HG03095 (cell line): ENCODE measurements at regions not wholly inside any gene's neighbourhood (a gene's known extent, or its start where the extent isn't known, plus 50 kb on each side); places are given as distances from the start of the nearest gene placed in this dataset.
"Not testable (repeated sequence)": the region's sequence is repeated elsewhere in the genome, so short reads cannot be mapped to it uniquely, and the experiment has no call there.

ENCODE experiments used
- ATAC-seq: cut with Tn5 transposase; IDR thresholded peaks from one replicate; pipeline ENCODE4 v1.9.1; 2021; ENCODE audit warnings: moderate library complexity; ENCODE audit not compliant: unreplicated experiment

- ATAC-seq = no peak
Observed at GRCh38 chr5:63011158-63011557, 432.5 kb downstream of the LRRC70 start.

- ATAC-seq = no peak
Observed at GRCh38 chr5:63008195-63008594, 429.6 kb downstream of the LRRC70 start.

GRCh38 chr5:62994842-62995241 is 416.2 kb downstream of the LRRC70 start:
- ATAC-seq = not testable (repeated sequence)

- ATAC-seq = no peak
Observed at GRCh38 chr5:62985749-62986148, 407.1 kb downstream of the LRRC70 start.

GRCh38 chr5:62982348-62982747 is 403.7 kb downstream of the LRRC70 start:
- ATAC-seq = no peak

GRCh38 chr5:62980884-62981283 is 402.3 kb downstream of the LRRC70 start:
- ATAC-seq = no peak

GRCh38 chr5:62979472-62979871 is 400.9 kb downstream of the LRRC70 start:
- ATAC-seq = no peak

GRCh38 chr5:62977661-62978060 is 399.0 kb downstream of the LRRC70 start:
- ATAC-seq = no peak

GRCh38 chr5:62974623-62975022 is 396.0 kb downstream of the LRRC70 start:
- ATAC-seq = no peak

GRCh38 chr5:62969409-62970120 is 390.9 kb downstream of the LRRC70 start:
- ATAC-seq = no peak

GRCh38 chr5:62964428-62964827 is 385.8 kb downstream of the LRRC70 start:
- ATAC-seq = no peak

- no peak for ATAC-seq
Observed at GRCh38 chr5:62960781-62961180, 382.2 kb downstream of the LRRC70 start.

GRCh38 chr5:62956597-62956996 is 378.0 kb downstream of the LRRC70 start:
- ATAC-seq = no peak

- no peak for ATAC-seq
Observed at GRCh38 chr5:62954578-62954977, 376.0 kb downstream of the LRRC70 start.

- no peak for ATAC-seq
Observed at GRCh38 chr5:62948301-62948700, 369.7 kb downstream of the LRRC70 start.

GRCh38 chr5:62942384-62942783 is 363.8 kb downstream of the LRRC70 start:
- ATAC-seq = no peak

GRCh38 chr5:62938927-62939326 is 360.3 kb downstream of the LRRC70 start:
- ATAC-seq = no peak

GRCh38 chr5:62937661-62938558 is 359.3 kb downstream of the LRRC70 start:
- no peak for ATAC-seq

GRCh38 chr5:62935660-62936059 is 357.0 kb downstream of the LRRC70 start:
- no peak for ATAC-seq

GRCh38 chr5:62934319-62934718 is 355.7 kb downstream of the LRRC70 start:
- no peak for ATAC-seq

GRCh38 chr5:62933261-62933660 is 354.6 kb downstream of the LRRC70 start:
- no peak for ATAC-seq
